Endodermal cell (in vitro differentiated cells): ENCODE measurements at regions not wholly inside any gene's neighbourhood (a gene's known extent, or its start where the extent isn't known, plus 50 kb on each side); places are given as distances from the start of the nearest gene placed in this dataset.

Source experiments
- DNase-seq: peaks from one replicate; pipeline ENCODE4 v3.0.0-alpha.2; 2017
- H3K27ac ChIP-seq: 2 replicates; pipeline ENCODE4 v1.5.1; 2013; ENCODE audit warnings: mild to moderate bottlenecking, low read depth, low read length, moderate library complexity
- H3K27me3 ChIP-seq: 2 replicates; pipeline ENCODE4 v1.6.1; 2013; ENCODE audit warnings: mild to moderate bottlenecking, low read length, moderate library complexity; ENCODE audit not compliant: insufficient read depth, control insufficient read depth, poor library complexity, severe bottlenecking
- H3K36me3 ChIP-seq: 2 replicates; pipeline ENCODE4 v1.7.0; 2013; ENCODE audit warnings: mild to moderate bottlenecking, low read length, moderate library complexity; ENCODE audit not compliant: control insufficient read depth, insufficient read depth
- H3K4me1 ChIP-seq: one replicate; pipeline ENCODE4 v1.7.0; 2013; ENCODE audit warnings: low read length; ENCODE audit not compliant: control insufficient read depth, insufficient read depth
- H3K4me3 ChIP-seq: 2 replicates; pipeline ENCODE4 v1.5.1; 2013; ENCODE audit warnings: mild to moderate bottlenecking, low read length, moderate library complexity
- H3K9ac ChIP-seq: 2 replicates; pipeline ENCODE4 v1.6.1; 2013; ENCODE audit warnings: mild to moderate bottlenecking, low read length, moderate library complexity; ENCODE audit not compliant: poor library complexity, severe bottlenecking; ENCODE audit errors: extremely low read depth
- H3K9me3 ChIP-seq: 2 replicates; pipeline ENCODE4 v1.6.1; 2013; ENCODE audit warnings: mild to moderate bottlenecking, low read length, moderate library complexity; ENCODE audit not compliant: control insufficient read depth
- H3K27ac Mint-ChIP-seq: 2 replicates; pipeline ENCODE4 v1.8.0; 2020; ENCODE audit warnings: mixed read lengths
- H3K27me3 Mint-ChIP-seq: 2 replicates; pipeline ENCODE4 v1.8.0; 2021; ENCODE audit warnings: mild to moderate bottlenecking, mixed read lengths; ENCODE audit not compliant: insufficient read depth
- H3K36me3 Mint-ChIP-seq: 2 replicates; pipeline ENCODE4 v1.8.0; 2020; ENCODE audit warnings: low read depth, mixed read lengths
- H3K4me1 Mint-ChIP-seq: 2 replicates; pipeline ENCODE4 v1.8.0; 2020; ENCODE audit warnings: mixed read lengths
- H3K4me3 Mint-ChIP-seq: 2 replicates; pipeline ENCODE4 v1.8.0; 2020; ENCODE audit warnings: mild to moderate bottlenecking, moderate library complexity, mixed read lengths
- H3K9me3 Mint-ChIP-seq: 2 replicates; pipeline ENCODE4 v1.8.0; 2020; ENCODE audit warnings: mild to moderate bottlenecking, mixed read lengths
- CTCF ChIP-seq: fragments of 200-600 bp; sonication (generic); conservative IDR thresholded peaks from 2 replicates; pipeline ENCODE4 v1.5.0; 2021; ENCODE audit warnings: antibody characterized with exemption, mild to moderate bottlenecking
- WGBS, 2 experiments: methylation state at CpG; one replicate each; pipeline versions ENCODE4 v1.1.5 to v1.1.7; 2013; ENCODE audit warnings: missing lambda C conversion rate in 2 of 2, mixed read lengths in 1 of 2; ENCODE audit not compliant: insufficient coverage in 1 of 2, insufficient read length in 1 of 2; 5-methylcytosine and 5-hydroxymethylcytosine counted together

GRCh38 chr2:128879161-128879560, 560.5 kb upstream of the HS6ST1 start:
- Histone ChIP-seq H3K9ac (no peak overlapping the region), H3K36me3 (no peaks in the 10 kb centered on the region), H3K27me3 (no peaks in the 10 kb centered on the region), H3K4me3 (no peak overlapping the region), H3K9me3 (no peaks in the 10 kb centered on the region), H3K4me1 (no peaks in the 10 kb centered on the region), H3K27ac (peak overlapping the region; percentile 24)
- Mint-ChIP-seq H3K27me3 (no peaks in the 10 kb centered on the region), H3K4me1 (peaks cover 28% of the 10 kb centered on the region), H3K4me3 (no peak overlapping the region), H3K9me3 (peaks cover 13% of the 10 kb centered on the region), H3K36me3 (no peaks in the 10 kb centered on the region), H3K27ac (peak overlapping the region; percentile 41)
- 38 to 64% methylated on average over 2 to 4 of the region's 4 CpGs for WGBS, 2 experiments
- TF ChIP-seq CTCF = no peak
- peak; percentile 78 for DNase-seq

GRCh38 chr2:128894896-128895295, 576.2 kb upstream of the HS6ST1 start:
- H3K27me3 ChIP-seq = no peaks in the 10 kb centered on the region
- no peak for TF ChIP-seq CTCF
- H3K9ac ChIP-seq = no peak overlapping the region
- no peaks in the 10 kb centered on the region for H3K27me3 Mint-ChIP-seq
- H3K36me3 Mint-ChIP-seq = no peaks in the 10 kb centered on the region
- no peak for DNase-seq
- H3K4me1 Mint-ChIP-seq = no peaks in the 10 kb centered on the region
- H3K9me3 ChIP-seq = no peaks in the 10 kb centered on the region
- H3K4me3 Mint-ChIP-seq = no peak overlapping the region
- peaks cover 4% of the 10 kb centered on the region for H3K9me3 Mint-ChIP-seq
- H3K36me3 ChIP-seq = no peaks in the 10 kb centered on the region
- no peaks in the 10 kb centered on the region for H3K4me1 ChIP-seq
- H3K27ac ChIP-seq = no peak overlapping the region
- no peak overlapping the region for H3K27ac Mint-ChIP-seq
- no peak overlapping the region for H3K4me3 ChIP-seq

GRCh38 chr2:128901572-128902391, 583.1 kb upstream of the HS6ST1 start:
- no peak for TF ChIP-seq CTCF
- Mint-ChIP-seq H3K27me3 (peaks cover 2% of the 10 kb centered on the region), H3K9me3 (peaks cover 19% of the 10 kb centered on the region), H3K4me3 (no peak overlapping the region), H3K27ac (no peak overlapping the region), H3K36me3 (no peaks in the 10 kb centered on the region), H3K4me1 (no peaks in the 10 kb centered on the region)
- no peak for DNase-seq
- Histone ChIP-seq H3K27me3 (no peaks in the 10 kb centered on the region), H3K36me3 (no peaks in the 10 kb centered on the region), H3K4me1 (no peaks in the 10 kb centered on the region), H3K27ac (no peak overlapping the region), H3K4me3 (no peak overlapping the region), H3K9ac (no peak overlapping the region), H3K9me3 (no peaks in the 10 kb centered on the region)
- WGBS, 2 experiments = 94 to 96% methylated on average over 38 to 46 of the region's 46 CpGs
